Suprapubic skin (tissue), 3 donors: ENCODE measurements at regions not wholly inside any gene's neighbourhood (a gene's known extent, or its start where the extent isn't known, plus 50 kb on each side); places are given as distances from the start of the nearest gene placed in this dataset.

Experiments
- CTCF ChIP-seq, 2 donors: fragments of 200-600 bp in 1 of 2; fragments of 450-650 bp in 1 of 2; sonication (generic) in 1 of 2; IDR thresholded peaks; one replicate each; pipeline ENCODE4 v1.5.1; 2016 to 2019; ENCODE audit warnings: antibody characterized with exemption in 2 of 2, mild to moderate bottlenecking in 1 of 2, moderate library complexity in 1 of 2
- POLR2A ChIP-seq, 2 donors: fragments of 450-650 bp; IDR thresholded peaks; one replicate each; pipeline ENCODE4 v1.6.1; 2017; ENCODE audit warnings: antibody characterized with exemption in 2 of 2, mild to moderate bottlenecking in 2 of 2, moderate library complexity in 2 of 2

DNA sequence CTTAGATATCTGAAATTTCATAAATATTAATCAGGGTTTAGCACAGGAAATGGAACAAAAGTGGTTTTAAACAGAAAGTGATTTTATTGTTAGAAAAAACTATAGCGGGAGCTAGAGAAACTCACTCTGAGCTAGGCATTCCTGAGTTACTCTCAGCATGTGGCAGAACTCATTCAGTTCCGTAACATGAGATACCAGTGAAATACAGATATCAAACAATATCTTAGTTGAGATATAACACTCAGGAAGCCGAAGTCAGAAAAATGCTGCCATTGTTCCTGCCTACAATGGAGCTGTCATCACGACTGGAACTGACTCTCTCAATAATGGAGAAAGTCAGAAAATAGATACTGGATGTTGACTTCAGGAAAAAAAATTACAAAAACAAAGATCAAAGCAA lies 1428.7 kb downstream of the PCDH18 start:
- no peak for TF ChIP-seq CTCF (IDR thresholded peaks at IDR 0.05)
- no peak for TF ChIP-seq POLR2A (IDR thresholded peaks at IDR 0.05)
